ENCODE measurements at regions not wholly inside any gene's neighbourhood (a gene's known extent, or its start where the extent isn't known, plus 50 kb on each side); places are given as distances from the start of the nearest gene placed in this dataset.

DNA sequence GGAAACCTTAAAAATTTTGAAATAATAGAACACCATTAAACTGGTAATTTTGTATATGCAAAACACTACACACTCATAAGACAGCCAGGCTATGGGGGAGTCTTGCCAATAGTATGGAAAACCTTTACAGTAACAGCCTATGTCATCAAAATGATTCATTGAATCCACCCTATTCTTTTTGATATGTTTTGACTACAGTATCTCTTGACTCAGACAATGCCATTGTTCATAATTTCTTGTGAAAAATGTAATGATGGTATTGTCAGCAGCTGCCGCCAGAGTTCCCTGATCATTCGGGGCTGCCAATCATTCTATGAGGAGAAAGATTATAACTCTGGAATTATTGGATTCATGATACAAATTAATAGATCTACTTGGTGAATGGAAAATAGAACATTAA lies 101.4 kb upstream of the POC5 start:
- TF ChIP-seq POLR2A (IDR thresholded peaks at IDR 0.05): no peak
- TF ChIP-seq, protein P1, sequence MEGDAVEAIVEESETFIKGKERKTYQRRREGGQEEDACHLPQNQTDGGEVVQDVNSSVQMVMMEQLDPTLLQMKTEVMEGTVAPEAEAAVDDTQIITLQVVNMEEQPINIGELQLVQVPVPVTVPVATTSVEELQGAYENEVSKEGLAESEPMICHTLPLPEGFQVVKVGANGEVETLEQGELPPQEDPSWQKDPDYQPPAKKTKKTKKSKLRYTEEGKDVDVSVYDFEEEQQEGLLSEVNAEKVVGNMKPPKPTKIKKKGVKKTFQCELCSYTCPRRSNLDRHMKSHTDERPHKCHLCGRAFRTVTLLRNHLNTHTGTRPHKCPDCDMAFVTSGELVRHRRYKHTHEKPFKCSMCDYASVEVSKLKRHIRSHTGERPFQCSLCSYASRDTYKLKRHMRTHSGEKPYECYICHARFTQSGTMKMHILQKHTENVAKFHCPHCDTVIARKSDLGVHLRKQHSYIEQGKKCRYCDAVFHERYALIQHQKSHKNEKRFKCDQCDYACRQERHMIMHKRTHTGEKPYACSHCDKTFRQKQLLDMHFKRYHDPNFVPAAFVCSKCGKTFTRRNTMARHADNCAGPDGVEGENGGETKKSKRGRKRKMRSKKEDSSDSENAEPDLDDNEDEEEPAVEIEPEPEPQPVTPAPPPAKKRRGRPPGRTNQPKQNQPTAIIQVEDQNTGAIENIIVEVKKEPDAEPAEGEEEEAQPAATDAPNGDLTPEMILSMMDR (IDR thresholded peaks at IDR 0.05): no peak

All from thyroid gland (tissue), 4 donors.